Nephron progenitor cell (in vitro differentiated cells): ENCODE measurements at regions not wholly inside any gene's neighbourhood (a gene's known extent, or its start where the extent isn't known, plus 50 kb on each side); places are given as distances from the start of the nearest gene placed in this dataset.

Source experiments
- DNase-seq: peaks from one replicate; pipeline ENCODE4 v3.0.0; 2021
- H3K27ac Mint-ChIP-seq: 2 replicates; pipeline ENCODE4 v1.8.0; 2021; ENCODE audit warnings: mild to moderate bottlenecking, moderate library complexity, mixed read lengths
- H3K27me3 Mint-ChIP-seq: 2 replicates; pipeline ENCODE4 v1.8.0; 2021; ENCODE audit warnings: mild to moderate bottlenecking, low read depth, mixed read lengths; ENCODE audit not compliant: poor library complexity
- H3K36me3 Mint-ChIP-seq: 2 replicates; pipeline ENCODE4 v1.8.0; 2021; ENCODE audit warnings: low read depth, mixed read lengths
- H3K4me1 Mint-ChIP-seq: 2 replicates; pipeline ENCODE4 v1.8.0; 2021; ENCODE audit warnings: mixed read lengths
- H3K4me3 Mint-ChIP-seq: 2 replicates; pipeline ENCODE4 v1.8.0; 2021; ENCODE audit warnings: mild to moderate bottlenecking, moderate library complexity, mixed read lengths
- H3K9me3 Mint-ChIP-seq: 2 replicates; pipeline ENCODE4 v1.8.0; 2021; ENCODE audit warnings: mild to moderate bottlenecking, moderate library complexity, mixed read lengths
- TF ChIP-seq, protein P1 (sequence below): fragments of 200-600 bp; sonication (generic); IDR thresholded peaks from 2 replicates; pipeline ENCODE4 v1.5.0; 2021; ENCODE audit warnings: antibody characterized with exemption

DNA sequence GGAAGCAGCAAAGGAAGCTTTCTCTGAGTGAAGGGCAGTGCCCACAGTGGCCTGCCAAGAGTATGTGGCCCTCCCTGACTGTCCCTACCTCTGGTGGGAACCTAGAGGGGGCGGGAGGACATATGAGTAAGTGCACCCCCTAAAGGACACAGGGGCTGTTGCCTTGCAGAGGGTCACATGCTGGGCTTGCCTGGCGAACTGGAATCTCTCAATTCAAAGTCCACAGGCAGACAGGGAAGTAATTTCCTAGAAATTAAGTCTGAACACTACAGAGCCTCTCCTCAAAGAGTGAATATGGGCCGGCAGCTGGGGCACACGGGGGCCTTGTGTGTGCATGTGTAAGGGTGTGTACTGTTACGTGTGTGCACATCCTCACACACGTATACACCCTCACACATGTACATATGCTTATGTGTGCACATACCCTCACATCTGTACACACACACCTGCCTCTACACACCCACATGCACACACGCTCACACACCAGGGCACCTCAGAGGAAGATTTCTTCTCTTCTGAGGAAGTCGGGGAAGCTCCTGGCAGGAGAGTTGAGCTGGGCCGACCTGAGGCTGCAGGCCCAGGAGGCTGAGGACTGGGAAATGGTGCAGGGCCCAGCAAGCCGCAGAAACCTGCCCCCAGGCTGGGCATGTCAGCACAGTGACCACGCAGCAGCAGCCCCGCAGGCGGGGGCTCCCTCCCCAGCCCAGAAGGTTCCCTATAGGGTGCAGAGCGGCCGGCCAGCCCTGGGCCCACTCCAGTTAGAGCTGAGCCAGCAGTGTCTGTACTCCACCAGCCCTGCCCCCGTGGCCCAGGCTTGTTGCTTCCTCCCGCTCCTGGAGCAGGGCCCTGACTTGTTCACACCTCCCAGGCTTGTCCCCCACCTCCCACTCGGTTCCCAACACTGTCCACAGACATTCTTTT, 77.4 kb upstream of the TAF1B start:
- Mint-ChIP-seq H3K36me3 (no peaks in the 10 kb centered on the region), H3K9me3 (no peaks in the 10 kb centered on the region), H3K27ac (peak overlapping the region; percentile 78), H3K27me3 (peaks cover 8% of the 10 kb centered on the region), H3K4me1 (peaks cover 88% of the 10 kb centered on the region), H3K4me3 (no peak overlapping the region)
- no peak for DNase-seq
- TF ChIP-seq, protein P1, sequence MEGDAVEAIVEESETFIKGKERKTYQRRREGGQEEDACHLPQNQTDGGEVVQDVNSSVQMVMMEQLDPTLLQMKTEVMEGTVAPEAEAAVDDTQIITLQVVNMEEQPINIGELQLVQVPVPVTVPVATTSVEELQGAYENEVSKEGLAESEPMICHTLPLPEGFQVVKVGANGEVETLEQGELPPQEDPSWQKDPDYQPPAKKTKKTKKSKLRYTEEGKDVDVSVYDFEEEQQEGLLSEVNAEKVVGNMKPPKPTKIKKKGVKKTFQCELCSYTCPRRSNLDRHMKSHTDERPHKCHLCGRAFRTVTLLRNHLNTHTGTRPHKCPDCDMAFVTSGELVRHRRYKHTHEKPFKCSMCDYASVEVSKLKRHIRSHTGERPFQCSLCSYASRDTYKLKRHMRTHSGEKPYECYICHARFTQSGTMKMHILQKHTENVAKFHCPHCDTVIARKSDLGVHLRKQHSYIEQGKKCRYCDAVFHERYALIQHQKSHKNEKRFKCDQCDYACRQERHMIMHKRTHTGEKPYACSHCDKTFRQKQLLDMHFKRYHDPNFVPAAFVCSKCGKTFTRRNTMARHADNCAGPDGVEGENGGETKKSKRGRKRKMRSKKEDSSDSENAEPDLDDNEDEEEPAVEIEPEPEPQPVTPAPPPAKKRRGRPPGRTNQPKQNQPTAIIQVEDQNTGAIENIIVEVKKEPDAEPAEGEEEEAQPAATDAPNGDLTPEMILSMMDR = no peak

- peak overlapping the region; percentile 51 for H3K4me3 Mint-ChIP-seq
- peaks cover 4% of the 10 kb centered on the region for H3K27me3 Mint-ChIP-seq
- TF ChIP-seq, protein P1 = no peak
- peak overlapping the region; percentile 62 for H3K27ac Mint-ChIP-seq
- H3K4me1 Mint-ChIP-seq = peaks cover 90% of the 10 kb centered on the region
- no peak for DNase-seq
- H3K9me3 Mint-ChIP-seq = no peaks in the 10 kb centered on the region
- no peaks in the 10 kb centered on the region for H3K36me3 Mint-ChIP-seq
Observed at GRCh38 chr2:9767656-9768281, 75.5 kb upstream of the TAF1B start.

DNA sequence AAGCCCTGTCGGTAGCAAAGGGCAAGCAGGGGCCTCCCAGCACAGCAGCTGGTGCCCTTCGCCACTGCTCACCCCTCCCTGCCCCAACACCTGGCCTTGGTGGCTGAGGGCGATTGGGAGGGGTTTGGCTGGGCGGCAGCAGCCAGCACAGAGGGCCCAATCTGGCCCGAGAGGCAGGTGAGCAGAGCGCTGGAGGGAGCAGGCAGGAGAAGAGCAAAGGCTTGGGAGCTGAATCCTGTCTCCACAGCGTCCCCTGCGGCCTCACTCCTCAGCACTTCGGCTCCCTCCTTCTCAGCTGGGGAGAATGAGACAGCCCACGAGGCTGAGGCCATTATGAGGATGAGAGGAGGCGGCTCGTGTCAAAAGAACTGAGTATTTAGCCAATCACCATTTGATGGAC, 74.9 kb upstream of the TAF1B start:
- peak; percentile 74 for DNase-seq
- peak overlapping the region; percentile 51 for H3K4me3 Mint-ChIP-seq
- no peaks in the 10 kb centered on the region for H3K9me3 Mint-ChIP-seq
- TF ChIP-seq, protein P1 = peak; percentile 59
- H3K36me3 Mint-ChIP-seq = no peaks in the 10 kb centered on the region
- H3K27me3 Mint-ChIP-seq = peaks cover 4% of the 10 kb centered on the region
- peaks cover 95% of the 10 kb centered on the region for H3K4me1 Mint-ChIP-seq
- H3K27ac Mint-ChIP-seq = peak overlapping the region; percentile 62

- peak; percentile 72 for DNase-seq
- TF ChIP-seq, protein P1 = no peak
- H3K27ac Mint-ChIP-seq = no peak overlapping the region
Observed at GRCh38 chr2:9769171-9770005, 73.9 kb upstream of the TAF1B start.

GRCh38 chr2:9770006-9770307, 73.3 kb upstream of the TAF1B start:
- no peak for DNase-seq
- H3K27me3 Mint-ChIP-seq = peaks cover 9% of the 10 kb centered on the region
- H3K4me3 Mint-ChIP-seq = peak overlapping the region; percentile 10
- no peaks in the 10 kb centered on the region for H3K36me3 Mint-ChIP-seq
- no peak overlapping the region for H3K27ac Mint-ChIP-seq
- no peaks in the 10 kb centered on the region for H3K9me3 Mint-ChIP-seq
- peaks cover 87% of the 10 kb centered on the region for H3K4me1 Mint-ChIP-seq
- TF ChIP-seq, protein P1 = no peak

More at GRCh38 chr2:9769171-9770005, 73.9 kb upstream of the TAF1B start:
- no peaks in the 10 kb centered on the region for H3K36me3 Mint-ChIP-seq
- no peaks in the 10 kb centered on the region for H3K9me3 Mint-ChIP-seq
- H3K4me1 Mint-ChIP-seq = peaks cover 93% of the 10 kb centered on the region
- peak overlapping the region; percentile 25 for H3K4me3 Mint-ChIP-seq
- H3K27me3 Mint-ChIP-seq = peaks cover 6% of the 10 kb centered on the region
